Skin of body (tissue), 1 donor: ENCODE measurements at regions not wholly inside any gene's neighbourhood (a gene's known extent, or its start where the extent isn't known, plus 50 kb on each side); places are given as distances from the start of the nearest gene placed in this dataset.
A peak's percentile ranks its signal among the peaks of the same experiment; 100 is the strongest.

Experiments used
- DNase-seq: peaks from one replicate; lab custom pipeline; 2025; lab: John Stamatoyannopoulos, UW

DNA sequence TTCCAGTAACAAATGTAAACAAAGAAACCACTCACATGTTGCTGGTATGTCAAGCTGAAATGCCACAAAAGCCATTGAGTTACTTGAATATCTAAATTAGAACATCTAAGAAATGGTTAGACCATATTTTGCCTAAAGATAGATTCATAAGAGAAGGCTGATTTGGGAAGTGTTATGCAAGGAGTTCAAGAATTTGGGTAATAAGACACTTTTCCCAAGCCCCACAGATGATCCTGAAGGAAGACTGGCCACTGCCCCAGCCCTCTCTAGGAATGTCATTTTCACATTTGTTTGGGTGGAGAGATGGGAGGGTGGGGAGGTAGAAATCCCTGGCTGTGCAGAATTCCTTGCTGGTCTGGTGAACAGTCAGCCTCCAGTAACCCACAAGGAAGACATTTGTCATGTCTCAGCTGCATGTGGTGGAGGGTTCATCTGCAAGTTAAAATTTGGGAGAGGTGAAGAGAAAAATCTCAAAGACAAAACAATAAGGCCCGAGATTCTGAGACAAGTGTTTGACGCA is 427.2 kb upstream of the KLF6 start:
- no peak for DNase-seq

DNA sequence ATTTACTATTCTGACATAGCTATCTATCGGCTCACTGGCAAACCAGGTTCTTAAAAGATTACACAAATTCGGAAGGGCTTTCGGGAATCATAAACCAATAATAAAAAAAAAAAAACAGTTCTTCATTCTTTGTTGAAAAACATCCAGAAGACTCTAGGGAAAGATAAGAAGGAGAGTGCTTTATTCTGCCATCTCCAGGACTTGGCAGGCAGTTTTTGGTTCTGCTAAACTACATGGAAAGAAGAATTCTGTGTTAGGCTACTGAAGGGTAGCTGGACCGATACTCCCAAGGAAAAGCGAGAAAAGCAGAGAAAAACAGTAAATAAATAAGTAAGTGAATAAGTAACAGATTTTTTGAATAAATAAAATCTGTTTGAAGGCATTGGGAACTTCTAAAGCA is 423.5 kb upstream of the KLF6 start:
- DNase-seq, result no peak

DNA sequence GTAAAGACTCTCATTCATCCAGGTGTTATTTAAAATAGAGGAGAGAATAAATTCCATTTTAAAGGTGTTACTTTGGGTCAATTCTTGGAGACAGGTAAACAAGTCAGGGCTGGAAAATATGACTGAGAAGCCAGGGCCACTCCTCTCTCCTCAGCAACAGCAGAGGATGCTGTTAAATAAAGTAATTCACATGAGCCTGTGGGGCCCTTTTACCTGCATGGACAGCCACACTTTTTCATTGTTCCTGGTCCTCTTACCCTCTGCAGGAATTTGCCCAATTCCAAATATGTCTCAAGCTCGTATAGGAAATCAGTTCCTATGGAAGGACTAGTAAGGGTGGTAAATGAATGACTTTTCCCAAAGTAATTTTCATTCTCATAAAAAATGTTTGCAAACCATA is 420.1 kb upstream of the KLF6 start:
- DNase-seq, result no peak

DNA sequence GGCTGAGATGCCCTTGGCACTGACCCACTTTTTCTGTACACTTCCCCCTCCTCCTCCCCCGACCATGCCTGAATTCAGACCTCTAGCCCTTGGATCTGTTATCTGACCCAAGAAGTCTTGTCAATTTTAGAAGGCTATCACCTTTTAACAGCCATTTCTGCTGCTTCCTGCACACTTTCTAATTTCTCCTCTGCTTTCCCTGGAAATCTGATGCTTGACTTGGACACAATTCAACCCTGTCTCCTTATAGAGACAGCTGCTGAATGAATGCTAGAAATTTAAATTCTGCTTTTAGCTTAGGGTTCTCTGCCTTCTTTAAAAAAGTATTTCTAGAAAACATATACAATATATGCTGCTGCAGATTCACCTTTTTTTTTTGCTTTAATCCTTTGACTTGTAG is 417.9 kb upstream of the KLF6 start:
- peak; percentile 43 for DNase-seq

DNA sequence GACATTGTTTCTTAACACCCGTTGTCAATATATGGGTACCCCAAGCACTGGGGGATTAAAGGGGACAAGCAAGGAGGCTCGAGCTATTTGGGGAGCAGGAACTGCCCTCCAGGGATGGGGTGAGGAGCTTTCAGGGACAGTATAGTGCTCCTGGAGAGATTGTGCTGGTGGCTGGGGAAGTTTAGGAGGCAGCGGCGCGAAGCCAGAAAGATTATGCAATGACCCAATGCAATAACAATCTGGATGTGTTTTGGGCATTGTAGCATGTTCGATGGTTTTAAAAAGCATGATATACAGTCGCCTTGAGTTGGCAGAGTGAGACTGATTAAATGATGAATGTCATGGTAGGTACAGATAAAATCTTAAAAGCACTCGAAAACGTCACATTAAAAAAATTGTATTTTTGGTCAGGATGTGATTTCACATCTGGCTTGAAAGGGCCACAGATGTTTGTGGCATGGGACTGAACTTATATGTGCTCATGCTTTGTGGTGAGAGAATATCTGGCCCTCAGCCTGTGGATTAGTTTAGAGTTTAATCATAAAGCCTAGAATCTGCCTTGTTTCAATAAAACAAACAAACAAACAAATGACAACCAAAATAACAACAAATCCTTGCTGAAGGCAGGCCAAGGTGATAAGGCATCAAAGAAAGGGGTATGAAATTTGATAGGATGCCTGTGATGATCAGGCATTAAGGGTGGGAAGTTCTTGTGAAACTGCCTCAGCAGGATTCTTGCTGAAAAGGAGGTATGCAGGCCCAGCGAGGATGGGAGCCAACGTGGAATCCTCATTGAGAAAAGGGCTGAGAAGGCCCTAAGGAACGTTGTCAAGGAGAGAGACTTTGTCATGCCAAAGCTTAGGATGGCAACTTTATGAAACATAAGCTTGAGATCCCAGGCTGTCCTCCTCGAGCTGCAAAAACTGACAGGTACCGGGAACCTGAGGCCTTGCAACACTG is 417.1 kb upstream of the KLF6 start:
- peak; percentile 81 for DNase-seq

DNA sequence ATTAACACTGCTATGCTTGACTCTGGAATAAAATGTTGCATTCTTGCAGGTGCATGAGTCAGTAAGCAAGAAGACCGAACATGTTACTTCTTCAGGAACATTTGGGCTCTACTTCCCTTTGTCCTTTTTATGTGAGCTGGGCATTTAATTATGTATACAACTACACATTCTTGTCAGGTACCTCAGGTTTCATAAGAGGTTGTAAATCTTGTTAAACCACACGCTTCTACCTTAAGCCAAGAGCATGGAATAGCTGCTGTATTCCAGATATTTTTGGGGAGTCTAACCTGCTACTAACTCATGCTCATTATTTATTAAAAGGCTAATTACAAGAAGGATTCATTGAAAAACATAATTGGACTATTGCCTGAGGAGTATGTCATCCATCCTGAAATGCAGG is 414.2 kb upstream of the KLF6 start:
- DNase-seq, result no peak

DNA sequence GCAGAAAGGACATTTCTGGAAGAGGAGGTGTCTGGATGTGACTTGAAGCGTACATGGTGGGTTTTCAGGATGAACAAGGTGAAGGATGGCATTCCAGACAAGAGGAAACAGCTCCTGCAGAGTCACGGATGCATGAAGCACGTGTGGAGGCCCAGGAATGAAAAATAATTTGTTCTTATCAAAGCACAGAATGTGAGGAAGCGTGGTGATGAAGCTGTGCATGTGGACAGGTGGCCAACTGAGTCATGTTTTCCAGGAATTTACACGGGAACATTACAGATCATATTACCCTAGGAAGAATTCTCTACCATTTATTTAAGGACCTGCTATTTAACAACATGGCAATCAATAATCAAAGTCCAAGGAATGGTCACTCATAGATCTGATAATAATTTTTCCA is 413.2 kb upstream of the KLF6 start:
- no peak for DNase-seq

DNA sequence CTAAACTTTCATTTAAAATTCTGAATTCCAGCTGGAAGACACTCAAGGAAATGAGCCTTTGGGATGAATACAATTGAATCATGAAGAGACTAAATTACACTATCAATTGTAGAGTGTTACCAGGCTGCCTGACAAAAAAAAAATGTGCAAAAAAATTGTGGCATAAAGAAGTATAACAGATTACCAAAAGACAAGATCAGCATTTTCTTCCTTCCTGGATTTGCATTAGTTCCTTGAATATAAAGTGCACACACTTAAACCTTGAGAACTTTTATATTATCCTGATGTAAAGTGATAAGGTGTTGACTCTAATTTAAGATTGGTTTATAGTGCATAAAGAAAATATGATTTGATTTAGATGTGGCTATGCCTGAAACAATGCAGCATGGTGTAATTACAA is 412.7 kb upstream of the KLF6 start:
- no peak for DNase-seq

DNA sequence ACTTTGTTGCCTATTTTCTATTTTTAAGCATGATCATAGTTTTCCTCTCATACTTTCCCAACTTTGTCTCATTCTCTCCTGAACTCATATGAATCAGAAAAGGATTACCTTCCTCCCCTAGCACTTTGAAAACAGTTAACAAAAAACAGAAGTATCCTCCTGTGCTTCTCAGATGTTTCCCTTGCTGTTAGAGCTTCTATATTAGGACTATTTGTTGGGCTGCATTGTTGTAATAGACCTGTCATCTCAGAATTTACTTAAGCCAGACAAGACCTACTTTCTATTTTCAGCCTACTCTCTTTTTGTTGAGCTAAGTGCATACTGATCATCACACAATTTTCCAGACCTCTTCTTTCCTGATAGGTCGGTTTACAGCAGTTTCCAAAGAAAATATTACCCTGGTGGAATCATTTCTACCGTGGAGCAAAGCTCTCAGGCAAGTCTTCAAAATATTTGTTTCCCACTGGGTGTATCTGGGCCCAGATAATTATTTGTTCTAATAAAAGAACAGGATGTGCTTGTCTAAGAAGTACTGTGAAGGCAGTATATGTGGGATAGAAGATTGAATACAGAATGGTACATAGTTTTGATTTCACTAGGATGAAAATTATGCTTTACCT is 411.9 kb upstream of the KLF6 start:
- DNase-seq, result peak; percentile 45

DNA sequence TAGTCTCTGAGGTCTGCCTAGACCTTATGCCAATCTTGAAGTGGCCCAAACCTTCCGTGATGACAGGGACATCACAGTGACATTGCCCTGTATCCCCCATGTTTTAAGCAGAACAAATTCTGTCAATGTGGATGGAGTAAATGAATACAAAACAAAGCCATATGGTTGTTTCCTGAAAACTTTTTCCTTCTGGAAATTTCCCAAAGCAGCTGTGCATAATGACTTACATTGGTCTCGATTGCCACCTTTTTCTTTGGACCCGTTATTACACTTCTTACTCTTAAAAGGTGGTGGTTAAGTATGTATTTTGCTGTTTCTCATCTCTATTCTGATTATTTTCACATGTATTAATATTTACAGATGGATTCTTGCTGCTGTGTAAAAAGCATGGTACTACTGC is 411.2 kb upstream of the KLF6 start:
- DNase-seq, result peak; percentile 51

DNA sequence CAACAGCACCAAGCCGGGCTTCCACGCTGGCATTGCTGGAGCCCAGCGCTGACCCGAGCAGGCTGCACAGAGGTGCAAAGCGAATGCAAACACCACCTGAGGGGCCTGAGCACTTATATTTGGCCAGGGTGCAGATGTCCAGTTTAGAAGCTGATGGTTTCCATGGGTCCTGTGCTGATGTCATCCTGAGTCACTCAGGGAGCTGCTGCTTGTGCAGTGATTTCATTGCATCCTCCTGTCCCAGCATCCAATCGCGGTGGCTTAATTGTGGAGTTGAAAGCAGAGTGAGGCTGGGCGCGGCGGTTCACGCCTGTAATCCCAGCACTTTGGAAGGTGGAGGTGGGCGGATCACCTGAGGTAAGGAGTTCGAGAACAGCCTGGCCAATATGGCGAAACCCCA is 410.2 kb upstream of the KLF6 start:
- DNase-seq, result no peak

DNA sequence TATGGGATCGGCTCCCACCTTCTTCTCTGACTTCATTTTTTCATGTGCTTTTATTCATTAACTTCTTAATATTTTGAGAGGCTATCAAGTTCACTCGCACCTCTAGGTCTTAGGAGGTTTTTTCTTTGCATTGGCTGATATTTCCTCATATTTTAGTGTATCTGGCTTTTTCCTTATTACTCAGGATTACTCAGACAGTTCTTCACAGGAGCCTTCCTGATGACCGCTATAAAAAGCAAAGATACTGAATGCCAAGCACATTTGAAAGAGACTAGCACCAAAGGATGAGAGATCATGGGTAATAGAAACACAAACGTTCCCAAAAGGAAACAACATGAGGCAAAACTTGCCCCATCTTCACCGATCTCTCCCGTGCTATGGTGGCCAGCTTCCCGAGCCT is 409.2 kb upstream of the KLF6 start:
- DNase-seq, result no peak

DNA sequence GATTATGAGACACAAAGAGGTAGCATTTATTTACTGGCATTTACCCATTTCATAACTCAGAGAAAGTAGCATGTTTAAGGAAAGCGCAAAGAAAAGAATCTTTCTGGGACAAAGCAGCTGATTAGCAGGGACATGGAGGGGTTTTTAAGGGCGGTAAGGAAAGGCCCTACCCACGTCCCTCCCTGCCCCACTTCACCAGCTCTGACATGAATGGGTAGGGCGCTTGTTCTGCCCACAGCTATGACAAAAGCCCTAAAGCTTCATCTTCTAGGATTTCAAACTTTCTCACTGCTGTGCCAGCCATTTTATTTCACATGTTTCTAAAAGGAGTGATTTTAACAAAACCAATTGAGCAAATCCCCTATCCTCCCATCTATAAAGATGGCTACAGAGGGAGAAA is 406.9 kb upstream of the KLF6 start:
- DNase-seq, result no peak

DNA sequence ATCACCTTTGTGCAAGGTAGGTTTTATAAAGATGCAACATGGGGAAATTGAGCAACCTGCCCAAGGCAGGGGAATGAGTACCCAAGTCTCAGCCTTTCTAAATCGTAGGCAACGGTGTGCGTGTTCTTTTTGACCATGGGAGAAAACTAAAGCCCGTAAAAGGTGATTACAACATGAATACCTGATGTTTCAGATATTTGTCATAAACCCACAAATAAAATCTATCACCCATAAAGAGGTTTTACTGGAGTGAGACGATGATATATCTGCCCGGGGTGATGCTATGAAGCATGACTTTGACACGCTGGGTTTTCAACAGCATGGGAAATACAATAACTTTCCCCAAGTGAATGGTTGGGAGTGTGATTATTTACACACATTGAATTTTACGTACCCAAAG is 406.3 kb upstream of the KLF6 start:
- DNase-seq, result no peak

DNA sequence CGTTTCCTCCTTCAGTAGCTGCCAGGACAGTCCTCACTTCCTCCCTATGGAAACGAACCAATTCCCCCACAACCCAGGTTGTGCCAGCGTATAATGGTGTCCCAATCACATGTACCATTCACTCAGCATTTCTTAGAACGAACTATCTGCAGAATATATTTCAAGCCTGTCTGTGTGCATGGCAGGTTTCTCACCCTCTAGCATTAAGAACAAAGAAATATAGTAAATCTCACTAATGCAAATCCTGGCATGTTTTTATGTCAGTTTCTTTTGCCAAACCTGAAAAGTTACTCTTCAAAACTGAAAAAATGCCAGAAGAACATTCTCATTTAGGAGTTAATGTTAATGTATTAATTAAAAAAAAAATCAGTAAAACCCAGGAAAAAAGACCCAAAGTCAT is 405.9 kb upstream of the KLF6 start:
- DNase-seq, result no peak

DNA sequence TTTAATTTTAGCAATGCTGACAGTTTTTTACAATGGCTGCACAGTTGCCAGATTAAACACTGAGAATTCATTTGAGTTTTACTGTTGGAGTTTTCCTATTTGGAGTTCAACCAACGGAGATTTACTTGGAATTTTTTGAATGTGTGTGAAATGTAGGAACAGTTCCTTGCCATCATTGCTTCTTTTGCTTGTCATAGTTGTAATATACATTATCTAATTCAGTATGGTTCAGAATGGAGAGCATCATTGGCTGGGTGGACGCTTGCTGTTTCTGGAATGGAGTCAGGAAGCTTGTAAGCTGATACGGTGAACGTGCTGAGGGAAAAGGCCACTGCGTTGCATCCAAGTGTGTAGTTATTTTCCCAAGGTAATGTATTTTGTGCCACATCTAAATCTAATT is 404.3 kb upstream of the KLF6 start:
- DNase-seq, result peak; percentile 50

DNA sequence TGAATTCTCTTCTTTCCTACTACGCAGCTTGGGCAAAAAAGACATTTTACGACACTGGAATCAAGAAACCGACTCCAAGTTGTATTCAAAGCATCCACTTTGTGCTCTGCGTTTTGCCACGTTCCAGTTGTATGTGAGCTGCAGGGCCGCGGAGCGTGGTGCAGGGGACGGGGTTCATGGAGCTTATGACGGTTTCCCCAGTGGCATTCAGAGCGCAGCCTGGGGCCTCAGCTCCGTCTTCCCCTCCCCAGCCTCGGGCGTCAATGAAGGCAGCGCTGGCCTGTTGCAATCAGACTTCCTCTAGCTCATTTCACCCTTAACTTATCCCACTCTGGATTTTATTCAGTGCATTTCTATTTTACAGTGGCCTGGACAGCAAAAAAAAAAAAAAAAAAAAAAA is 403.4 kb upstream of the KLF6 start:
- DNase-seq, result no peak

DNA sequence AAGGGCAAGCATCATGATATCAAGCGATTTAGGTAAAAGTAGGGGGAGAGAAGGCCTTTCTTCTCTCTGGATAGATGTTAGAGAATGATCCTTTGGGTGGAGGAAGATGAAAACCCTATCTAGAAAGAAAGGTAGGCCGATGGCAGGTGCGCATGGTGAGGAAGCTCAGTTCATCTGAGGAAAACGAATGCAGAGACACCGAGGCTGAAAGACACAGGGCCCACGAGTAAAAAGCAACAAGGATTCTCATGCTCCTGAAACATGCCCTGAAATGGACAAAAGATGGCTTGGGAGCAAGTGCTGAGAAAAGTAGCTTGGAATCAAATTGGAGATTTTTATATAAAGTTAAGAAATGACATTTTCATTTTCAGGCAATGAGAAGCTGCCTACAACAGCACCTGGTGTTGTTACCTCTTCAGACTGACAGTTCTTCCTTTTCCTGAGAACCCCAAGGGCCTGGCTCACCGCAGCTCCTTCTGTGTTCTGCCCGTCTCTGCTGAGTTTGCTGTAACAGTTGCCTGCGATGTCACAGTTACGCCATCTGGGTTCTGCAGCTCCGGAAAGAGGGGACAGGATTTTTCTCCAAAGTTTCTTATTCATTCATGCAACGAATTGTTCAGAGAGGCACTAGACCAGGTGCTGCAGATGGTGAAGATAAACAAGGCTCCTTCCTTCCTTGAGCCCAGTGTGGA is 402.0 kb upstream of the KLF6 start:
- DNase-seq, result no peak

DNA sequence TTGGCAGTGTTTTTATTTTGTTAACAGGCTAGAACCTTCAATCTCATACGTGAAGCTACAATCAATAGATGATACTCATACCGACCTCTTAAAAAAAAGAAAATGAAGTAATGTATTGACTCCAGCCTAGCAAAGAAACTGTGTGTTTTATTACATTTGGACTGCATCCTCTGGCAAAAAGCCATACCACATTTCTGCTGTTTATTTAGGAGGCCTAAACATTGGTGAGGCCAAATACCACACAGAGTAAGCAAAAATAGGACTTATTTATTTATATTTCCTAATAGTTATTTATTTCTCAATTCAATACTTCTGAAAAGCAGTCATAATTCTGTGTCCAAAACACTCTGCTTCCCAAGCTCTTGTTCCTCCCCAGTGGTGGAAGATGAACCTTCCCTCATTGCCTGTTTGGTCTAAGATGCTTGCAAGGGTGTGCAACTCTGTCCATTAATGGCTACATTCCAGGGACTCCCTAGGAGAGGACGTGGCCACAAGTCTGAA is 398.8 kb upstream of the KLF6 start:
- DNase-seq, result peak; percentile 97

DNA sequence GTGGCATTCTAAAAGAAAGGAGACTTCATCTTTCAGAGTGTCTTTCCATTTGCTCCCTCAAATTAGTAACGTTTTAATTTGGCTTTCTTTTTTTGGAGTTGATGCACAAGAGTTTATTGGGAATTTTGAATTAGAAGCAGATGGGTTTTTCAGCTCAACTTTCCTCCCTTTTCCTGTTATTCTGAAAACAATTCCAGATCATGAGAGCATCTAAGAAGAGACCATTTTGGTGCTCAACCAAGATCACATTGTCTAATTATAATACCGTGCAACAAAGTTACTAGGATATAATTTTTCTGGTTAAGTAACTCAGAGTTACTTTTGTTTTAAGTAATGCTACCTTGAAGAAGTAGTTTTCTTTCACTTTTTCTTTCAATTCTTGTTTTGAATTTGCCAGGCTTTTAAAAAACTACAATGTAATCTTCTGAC is 396.6 kb upstream of the KLF6 start:
- peak; percentile 85 for DNase-seq

DNA sequence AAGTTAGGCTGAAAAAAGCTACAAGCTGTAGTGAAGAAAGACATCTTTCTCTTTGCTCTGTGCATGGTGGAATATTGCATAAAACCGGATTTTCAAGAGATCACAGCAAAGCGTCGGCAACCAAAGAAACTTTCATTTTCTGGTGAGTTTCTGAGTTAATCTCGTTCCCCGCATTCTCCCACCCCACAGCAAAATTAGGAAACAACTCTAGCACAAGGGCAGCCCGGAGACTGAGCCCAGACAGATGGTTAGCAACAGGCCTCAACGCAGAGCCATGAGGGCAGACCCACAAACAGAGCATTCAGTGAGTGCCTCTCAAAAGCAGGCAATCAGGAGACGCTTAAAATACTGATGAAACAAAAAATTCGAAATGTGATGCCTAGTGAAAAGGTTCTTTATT is 396.1 kb upstream of the KLF6 start:
- no peak for DNase-seq

DNA sequence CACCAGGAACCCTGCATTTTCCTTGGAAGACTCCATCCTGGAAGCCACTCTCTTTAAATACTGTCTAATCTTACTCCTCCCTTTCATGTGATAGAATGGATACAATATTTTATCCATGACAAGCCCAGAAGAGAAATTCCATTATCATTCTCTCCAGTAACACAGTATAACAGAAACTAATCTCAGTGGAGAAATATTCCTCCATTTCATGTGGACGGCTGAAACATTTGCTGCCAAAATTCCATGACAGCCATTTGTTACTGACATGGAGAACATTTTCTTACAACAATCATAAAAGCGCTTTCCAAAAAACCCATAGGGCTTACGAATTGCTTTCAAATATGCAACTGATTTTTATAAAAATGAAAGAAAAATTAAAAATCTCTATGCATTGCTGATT is 392.8 kb upstream of the KLF6 start:
- peak; percentile 81 for DNase-seq
